ENCODE measurements at regions not wholly inside any gene's neighbourhood (a gene's known extent, or its start where the extent isn't known, plus 50 kb on each side); places are given as distances from the start of the nearest gene placed in this dataset.
"Not testable (repeated sequence)": the region's sequence is repeated elsewhere in the genome, so short reads cannot be mapped to it uniquely, and the experiment has no call there.

DNA sequence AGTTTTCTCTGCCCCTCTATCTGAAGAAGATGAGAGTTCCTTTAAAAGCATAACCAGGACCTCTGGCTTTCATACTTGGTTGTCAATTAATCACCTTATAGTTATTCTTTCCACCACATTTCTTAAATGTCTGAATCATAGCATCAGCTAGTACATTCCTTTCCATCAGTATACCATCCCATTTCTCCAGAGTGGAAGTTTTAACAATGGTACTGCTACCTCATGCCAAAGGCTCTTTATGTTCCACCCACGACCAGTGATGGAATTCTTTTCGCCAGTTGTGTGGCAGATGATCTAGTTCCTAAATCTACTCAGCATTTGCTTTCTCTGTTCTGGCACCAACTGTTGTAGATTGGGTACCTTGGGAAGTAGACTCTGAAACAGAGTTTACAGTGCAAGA is 379.8 kb downstream of the ZNF674 start:
- Mint-ChIP-seq H3K9me3 (no peaks in the 10 kb centered on the region), H3K4me1 (no peaks in the 10 kb centered on the region), H3K4me3 (no peak overlapping the region), H3K27me3 (no peaks in the 10 kb centered on the region), H3K27ac (no peak overlapping the region), H3K36me3 (no peaks in the 10 kb centered on the region)

DNA sequence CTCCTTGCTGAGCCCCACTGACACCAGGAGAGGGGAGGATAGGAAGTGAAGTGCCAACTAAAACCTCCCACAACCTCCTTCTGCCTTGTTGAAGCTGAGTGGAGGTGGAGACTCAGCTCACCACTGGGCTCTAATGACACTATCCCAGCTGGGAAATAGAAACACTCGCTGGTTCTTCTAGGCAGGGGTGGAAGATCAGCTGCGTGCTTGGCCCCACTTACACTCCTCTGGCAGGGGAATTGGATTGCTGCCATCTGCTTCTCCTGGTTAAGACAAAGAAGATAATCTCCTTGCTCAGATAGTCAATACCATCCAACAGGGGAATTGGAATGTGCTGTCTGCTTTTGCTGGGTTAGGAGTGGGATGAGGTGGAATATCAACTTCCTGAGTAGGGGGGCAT is 392.5 kb downstream of the ZNF674 start:
- no peak overlapping the region for H3K4me3 Mint-ChIP-seq
- H3K9me3 Mint-ChIP-seq, result peaks cover 3 to 6% (median 5%) of the 10 kb centered on the region in 3 donors
- no peaks in the 10 kb centered on the region for H3K4me1 Mint-ChIP-seq
- no peak overlapping the region for H3K27ac Mint-ChIP-seq
- H3K36me3 Mint-ChIP-seq, result no peaks in the 10 kb centered on the region
- no peaks in the 10 kb centered on the region for H3K27me3 Mint-ChIP-seq

DNA sequence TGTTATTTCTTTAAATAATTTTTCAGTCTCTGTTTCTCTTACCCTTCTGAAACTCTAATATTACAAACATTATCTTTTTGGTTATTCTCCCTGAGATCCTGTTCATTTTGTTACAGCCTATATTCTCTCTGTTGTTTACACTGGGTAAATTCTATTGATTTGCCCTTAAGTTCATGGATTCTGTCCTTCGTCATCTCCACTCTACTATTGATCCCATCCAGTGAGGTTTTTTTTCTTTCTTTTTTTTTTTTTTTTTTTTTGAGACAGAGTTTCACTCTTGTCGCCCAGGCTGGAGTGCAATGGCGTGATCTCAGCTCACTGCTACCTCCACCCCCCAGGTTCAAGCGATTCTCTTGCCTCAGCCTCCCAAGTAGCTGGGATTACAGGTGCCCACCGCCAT is 393.9 kb downstream of the ZNF674 start:
- H3K27me3 Mint-ChIP-seq, H3K9me3 Mint-ChIP-seq: not testable (repeated sequence)

DNA sequence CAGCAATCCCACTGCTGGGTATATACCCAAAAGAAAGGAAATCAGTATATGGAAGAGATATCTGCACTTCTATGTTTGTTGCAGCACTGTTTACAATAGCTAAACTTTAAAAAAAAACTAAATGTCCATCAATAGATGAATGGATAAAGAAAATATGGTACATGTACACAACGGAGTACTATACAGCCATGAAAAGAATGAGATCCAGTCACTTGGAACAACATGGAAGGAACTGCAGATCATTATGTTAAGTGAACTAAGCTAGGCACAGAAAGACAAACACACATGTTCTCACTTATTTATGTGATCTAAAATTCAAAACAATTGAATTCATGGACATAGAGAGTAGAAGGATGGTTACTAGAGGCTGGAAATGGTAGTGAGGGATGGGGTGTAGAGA is 400.7 kb downstream of the ZNF674 start:
- H3K27me3 Mint-ChIP-seq, result no peaks in the 10 kb centered on the region
- no peak overlapping the region for H3K27ac Mint-ChIP-seq
- H3K36me3 Mint-ChIP-seq, result no peaks in the 10 kb centered on the region
- H3K4me1 Mint-ChIP-seq, result peaks cover 0 to 2% (median 0%) of the 10 kb centered on the region in 3 donors
- H3K4me3 Mint-ChIP-seq, result no peak overlapping the region
- peaks cover 0 to 8% (median 0%) of the 10 kb centered on the region in 3 donors for H3K9me3 Mint-ChIP-seq

More for the DNA sequence above, 393.9 kb downstream of the ZNF674 start:
- H3K4me1 Mint-ChIP-seq, H3K36me3 Mint-ChIP-seq, H3K27ac Mint-ChIP-seq, H3K4me3 Mint-ChIP-seq: not testable (repeated sequence)

DNA sequence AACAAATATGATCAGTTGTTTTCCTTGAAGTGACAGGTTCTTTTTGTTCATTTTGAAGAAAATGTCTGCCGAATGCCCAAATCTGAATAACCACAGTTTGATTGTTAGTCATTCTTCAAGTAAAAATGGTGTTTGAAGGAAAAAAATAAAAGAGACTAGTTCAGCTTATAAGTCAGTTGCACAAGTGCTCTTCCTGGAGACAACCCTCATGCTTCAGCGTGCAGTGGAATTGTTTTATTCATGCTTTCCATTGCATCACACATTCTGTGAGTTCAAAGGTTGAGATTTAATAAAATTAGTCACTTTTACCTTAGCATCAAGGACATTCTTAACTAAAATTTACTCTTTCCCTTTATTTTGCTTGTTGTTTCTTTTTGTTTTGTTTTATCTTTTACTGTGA is 404.9 kb downstream of the ZNF674 start:
- no peaks in the 10 kb centered on the region for H3K36me3 Mint-ChIP-seq
- no peak overlapping the region for H3K4me3 Mint-ChIP-seq
- H3K9me3 Mint-ChIP-seq, result peaks cover 0 to 8% (median 0%) of the 10 kb centered on the region in 3 donors
- peaks cover 4% of the 10 kb centered on the region for H3K27me3 Mint-ChIP-seq
- H3K27ac Mint-ChIP-seq, result no peak overlapping the region
- peaks cover 0 to 2% (median 0%) of the 10 kb centered on the region in 3 donors for H3K4me1 Mint-ChIP-seq

DNA sequence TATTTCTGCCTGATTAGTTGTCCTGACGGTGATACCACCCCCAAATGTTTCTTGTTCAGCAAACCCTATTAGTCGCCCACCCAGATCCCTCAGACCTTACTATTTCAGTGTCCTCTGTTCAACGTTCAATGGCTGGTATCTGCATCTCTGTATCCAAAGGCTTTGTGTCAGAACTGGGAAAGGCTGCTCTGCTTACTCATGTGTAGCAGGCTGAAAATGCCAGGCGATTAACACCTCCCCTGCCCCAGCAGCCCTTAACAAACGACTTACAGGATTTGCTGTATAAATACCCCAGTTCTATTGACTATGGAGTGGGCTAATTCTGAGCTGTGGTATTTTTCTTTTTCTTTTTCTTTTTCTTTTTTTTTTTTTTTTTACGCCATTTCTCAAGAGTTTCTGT is 415.0 kb downstream of the ZNF674 start:
- Mint-ChIP-seq H3K9me3 (peaks cover 0 to 3% (median 0%) of the 10 kb centered on the region in 3 donors), H3K4me3 (no peak overlapping the region), H3K36me3 (no peaks in the 10 kb centered on the region), H3K27ac (no peak overlapping the region), H3K27me3 (peaks cover 9% of the 10 kb centered on the region), H3K4me1 (no peaks in the 10 kb centered on the region)

DNA sequence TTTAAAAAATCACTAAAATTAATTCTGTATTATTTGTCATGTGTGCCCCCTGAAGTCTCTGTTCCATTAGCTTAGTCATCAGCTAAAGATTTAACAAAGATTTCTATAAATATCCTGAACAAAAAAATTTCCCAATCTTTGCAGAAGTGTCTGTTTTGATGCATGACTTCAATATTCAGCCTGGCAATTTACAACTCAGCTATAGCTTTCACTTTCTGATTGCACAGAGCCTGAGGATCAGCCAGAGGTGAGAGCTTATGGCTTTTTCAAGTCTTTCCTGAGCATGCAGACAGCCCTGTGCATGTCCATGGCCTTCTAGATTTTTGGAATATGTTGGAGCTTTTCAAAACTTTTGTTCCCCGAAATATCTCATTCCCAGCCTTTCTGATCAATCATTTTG is 420.1 kb downstream of the ZNF674 start:
- no peaks in the 10 kb centered on the region for H3K4me1 Mint-ChIP-seq
- H3K36me3 Mint-ChIP-seq, result no peaks in the 10 kb centered on the region
- H3K27ac Mint-ChIP-seq, result no peak overlapping the region
- H3K4me3 Mint-ChIP-seq, result no peak overlapping the region
- H3K9me3 Mint-ChIP-seq, result no peaks in the 10 kb centered on the region
- H3K27me3 Mint-ChIP-seq, result peaks cover 3% of the 10 kb centered on the region

DNA sequence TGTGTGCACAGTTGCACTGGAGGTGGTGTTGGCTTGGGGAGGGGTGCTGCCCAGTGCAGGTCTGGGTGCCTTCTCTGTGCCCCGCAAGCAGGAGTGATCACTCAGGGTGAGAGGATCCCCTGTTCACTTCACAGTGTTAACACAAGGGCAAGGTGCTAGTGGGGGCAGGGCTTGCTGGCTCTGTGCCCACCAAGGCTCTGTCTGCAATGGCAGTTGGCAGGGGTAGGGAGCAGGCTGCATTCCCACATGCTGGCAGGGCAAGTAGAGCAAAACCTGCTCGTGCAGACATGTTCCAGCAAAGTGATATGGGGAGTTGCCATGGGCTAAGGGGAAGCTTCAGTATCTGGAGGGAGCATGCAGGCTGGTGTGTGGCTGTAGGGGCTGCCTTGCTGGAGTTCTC is 428.0 kb downstream of the ZNF674 start:
- H3K27ac Mint-ChIP-seq, result no peak overlapping the region
- H3K36me3 Mint-ChIP-seq, result no peaks in the 10 kb centered on the region
- no peaks in the 10 kb centered on the region for H3K27me3 Mint-ChIP-seq
- no peak overlapping the region for H3K4me3 Mint-ChIP-seq
- no peaks in the 10 kb centered on the region for H3K9me3 Mint-ChIP-seq
- no peaks in the 10 kb centered on the region for H3K4me1 Mint-ChIP-seq

DNA sequence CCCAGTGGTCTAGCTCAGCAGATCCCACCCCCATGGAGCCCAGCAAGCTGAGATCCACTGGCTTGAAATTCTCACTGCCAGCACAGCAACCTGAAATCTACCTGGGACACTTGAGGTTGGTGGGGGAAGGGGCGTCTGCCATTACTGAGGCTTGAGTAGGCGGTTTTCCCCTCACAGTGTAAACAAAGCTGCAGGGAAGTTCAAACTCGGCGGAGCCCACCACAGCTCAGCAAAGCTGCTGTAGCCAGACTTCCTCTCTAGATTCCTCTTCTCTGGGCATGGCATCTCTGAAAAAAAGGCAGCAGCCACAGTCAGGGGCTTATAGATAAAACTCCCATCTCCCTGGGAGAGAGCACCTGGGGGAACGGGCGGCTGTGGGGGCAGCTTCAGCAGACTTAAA is 457.9 kb downstream of the ZNF674 start:
- not testable (repeated sequence) for H3K27me3 Mint-ChIP-seq, H3K4me3 Mint-ChIP-seq, H3K36me3 Mint-ChIP-seq, H3K9me3 Mint-ChIP-seq, H3K4me1 Mint-ChIP-seq, H3K27ac Mint-ChIP-seq

DNA sequence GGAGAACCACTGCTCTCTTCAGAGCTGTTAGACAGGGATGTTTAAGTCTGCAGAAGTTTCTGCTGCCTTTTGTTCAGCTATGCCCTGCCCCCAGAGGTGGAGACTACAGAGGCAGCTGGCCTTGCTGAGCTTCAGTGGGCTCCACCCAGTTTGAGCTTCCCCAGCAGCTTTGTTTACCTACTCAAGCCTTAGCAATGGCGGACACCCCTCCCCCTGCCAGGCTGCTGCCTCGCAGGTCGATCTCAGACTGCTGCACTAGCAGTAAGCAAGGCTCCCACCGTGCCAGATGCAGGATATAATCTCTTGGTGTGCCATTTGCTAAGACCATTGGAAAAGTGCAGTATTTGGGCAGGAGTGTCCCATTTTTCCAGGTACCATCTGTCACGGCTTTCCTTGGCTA is 465.1 kb downstream of the ZNF674 start:
- H3K9me3 Mint-ChIP-seq, result peaks cover 0 to 16% (median 6%) of the 10 kb centered on the region in 3 donors
- H3K27ac Mint-ChIP-seq, H3K4me3 Mint-ChIP-seq, H3K27me3 Mint-ChIP-seq, H3K36me3 Mint-ChIP-seq, H3K4me1 Mint-ChIP-seq: not testable (repeated sequence)

DNA sequence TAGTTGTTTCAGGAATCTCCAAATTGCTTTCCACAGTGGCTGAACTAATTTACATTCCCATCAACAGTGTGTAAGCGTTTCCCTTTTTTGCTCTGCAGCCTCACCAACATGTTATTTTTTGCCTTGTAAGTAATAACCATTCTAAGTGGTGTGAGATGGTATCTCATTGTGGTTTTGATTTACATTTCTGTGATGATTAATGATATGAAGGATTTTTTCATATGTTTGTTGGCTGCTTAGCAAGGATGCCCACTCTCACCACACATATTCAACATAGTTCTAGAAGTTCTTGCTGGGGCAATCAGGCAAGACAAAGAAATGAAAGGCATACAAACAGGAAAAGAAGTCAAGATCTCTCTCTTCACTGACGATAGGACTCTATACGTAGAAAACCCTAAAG is 472.4 kb downstream of the ZNF674 start:
- no peak overlapping the region for H3K4me3 Mint-ChIP-seq
- H3K27me3 Mint-ChIP-seq, result no peaks in the 10 kb centered on the region
- H3K9me3 Mint-ChIP-seq, result peaks cover 4 to 9% (median 6%) of the 10 kb centered on the region in 3 donors
- no peak overlapping the region for H3K27ac Mint-ChIP-seq
- H3K4me1 Mint-ChIP-seq, result no peaks in the 10 kb centered on the region
- no peaks in the 10 kb centered on the region for H3K36me3 Mint-ChIP-seq

DNA sequence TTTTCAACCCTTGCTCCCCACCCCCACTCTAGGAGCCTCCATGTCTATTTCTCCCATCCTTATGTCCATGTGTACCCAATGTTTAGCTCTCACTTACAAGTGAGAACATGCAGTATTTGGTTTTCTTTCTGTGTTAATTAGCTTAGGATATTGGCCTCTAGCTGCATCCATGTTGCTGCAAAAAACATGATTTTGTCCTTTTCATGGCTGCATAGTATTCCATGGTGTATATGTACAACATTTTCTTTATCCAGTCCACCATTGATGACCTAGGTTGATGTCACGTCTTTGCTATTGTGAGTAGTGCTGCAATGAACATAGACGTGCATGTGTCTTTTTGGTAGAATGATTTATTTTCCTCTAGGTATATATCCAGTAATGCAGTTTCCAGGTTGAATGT is 472.8 kb downstream of the ZNF674 start:
- no peaks in the 10 kb centered on the region for H3K36me3 Mint-ChIP-seq
- no peak overlapping the region for H3K4me3 Mint-ChIP-seq
- H3K9me3 Mint-ChIP-seq, result peaks cover 4 to 9% (median 6%) of the 10 kb centered on the region in 3 donors
- H3K4me1 Mint-ChIP-seq, result no peaks in the 10 kb centered on the region
- no peaks in the 10 kb centered on the region for H3K27me3 Mint-ChIP-seq
- no peak overlapping the region for H3K27ac Mint-ChIP-seq

DNA sequence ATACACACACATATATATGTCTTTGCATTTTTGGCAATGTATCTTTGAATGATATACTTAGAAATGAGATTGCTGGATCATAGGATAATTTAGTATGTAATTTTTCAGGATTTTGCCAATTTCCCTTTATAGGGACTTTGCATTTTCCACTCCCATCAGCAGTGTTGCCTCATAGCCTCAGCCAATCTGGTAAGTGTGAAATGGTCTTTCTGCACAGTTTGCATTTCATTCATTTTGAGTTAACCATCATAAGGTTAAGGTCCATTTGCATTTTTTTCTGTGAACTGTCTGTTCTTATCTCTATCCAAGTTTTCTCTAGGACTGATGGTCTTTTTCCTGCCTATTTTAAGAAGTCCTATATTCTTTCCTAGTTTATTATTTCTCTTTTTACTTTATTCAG is 474.8 kb downstream of the ZNF674 start:
- Mint-ChIP-seq H3K36me3 (no peaks in the 10 kb centered on the region), H3K27me3 (no peaks in the 10 kb centered on the region), H3K4me1 (no peaks in the 10 kb centered on the region), H3K4me3 (no peak overlapping the region), H3K27ac (no peak overlapping the region), H3K9me3 (peaks cover 2 to 9% (median 6%) of the 10 kb centered on the region in 3 donors)

DNA sequence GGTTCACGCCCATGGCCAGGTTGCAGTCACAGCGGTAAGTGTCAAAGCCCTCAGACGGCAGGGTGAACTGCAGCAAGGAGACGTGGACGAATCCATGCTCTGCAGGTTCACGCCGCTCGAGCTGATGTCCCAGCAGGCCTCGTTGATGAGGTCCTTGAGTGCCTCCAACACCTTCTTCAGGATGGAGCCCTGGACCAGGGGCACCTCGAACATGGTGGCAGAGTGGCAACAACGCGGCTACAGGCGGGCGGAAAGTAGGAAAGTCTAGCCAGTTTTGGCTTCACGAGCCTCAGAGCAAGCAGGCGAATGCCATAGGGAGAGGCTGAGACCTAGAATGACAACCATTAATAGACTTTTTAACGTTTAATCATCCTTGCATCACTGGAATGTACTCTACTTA is 485.9 kb downstream of the ZNF674 start:
- H3K4me3 Mint-ChIP-seq, result no peak overlapping the region
- H3K4me1 Mint-ChIP-seq, result no peaks in the 10 kb centered on the region
- H3K27me3 Mint-ChIP-seq, result peaks cover 4% of the 10 kb centered on the region
- H3K36me3 Mint-ChIP-seq, result no peaks in the 10 kb centered on the region
- peaks cover 2 to 9% (median 7%) of the 10 kb centered on the region in 3 donors for H3K9me3 Mint-ChIP-seq
- no peak overlapping the region for H3K27ac Mint-ChIP-seq

DNA sequence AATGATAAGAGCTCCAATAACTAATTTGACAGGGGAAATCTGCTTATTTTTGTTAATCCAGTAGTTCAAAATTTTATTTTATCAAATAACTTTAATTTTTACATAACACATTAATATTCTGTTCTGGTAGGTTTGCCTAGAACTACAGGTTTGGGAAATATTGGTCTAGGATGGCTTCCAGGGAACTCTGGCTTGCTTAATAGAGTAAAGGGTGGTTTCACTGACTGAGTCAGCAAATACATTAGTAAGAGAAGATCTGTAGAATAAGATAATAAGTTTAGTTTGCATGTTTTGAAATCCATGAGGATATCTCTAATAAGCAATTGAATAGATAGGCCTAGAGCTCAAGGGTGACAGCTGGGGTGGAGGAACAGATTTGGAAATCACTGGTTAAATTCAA is 500.7 kb downstream of the ZNF674 start:
- no peak overlapping the region for H3K4me3 Mint-ChIP-seq
- peaks cover 10 to 18% (median 15%) of the 10 kb centered on the region in 3 donors for H3K9me3 Mint-ChIP-seq
- peaks cover 2% of the 10 kb centered on the region for H3K27me3 Mint-ChIP-seq
- H3K27ac Mint-ChIP-seq, result no peak overlapping the region
- no peaks in the 10 kb centered on the region for H3K36me3 Mint-ChIP-seq
- no peaks in the 10 kb centered on the region for H3K4me1 Mint-ChIP-seq

DNA sequence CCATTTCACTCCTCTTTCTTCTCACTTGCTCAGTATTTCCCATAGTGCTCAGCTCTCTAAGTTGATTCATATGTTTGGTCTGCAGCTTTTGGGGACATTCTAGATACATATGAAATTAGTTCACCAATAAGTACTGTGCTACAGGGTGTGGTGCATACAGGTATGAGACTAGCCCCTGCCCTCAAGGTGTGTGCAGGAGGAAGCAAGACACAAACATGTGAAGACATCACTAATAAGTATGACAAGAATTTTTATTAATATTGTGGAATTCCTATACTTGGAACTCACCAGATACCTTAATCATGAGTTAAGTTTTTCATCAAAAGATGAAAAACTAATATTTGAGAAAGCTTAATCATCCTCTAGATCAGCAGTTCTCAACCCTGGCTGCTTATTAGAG is 505.2 kb downstream of the ZNF674 start:
- Mint-ChIP-seq H3K9me3 (peaks cover 7 to 18% (median 9%) of the 10 kb centered on the region in 3 donors), H3K27ac (no peak overlapping the region), H3K36me3 (no peaks in the 10 kb centered on the region), H3K27me3 (peaks cover 5% of the 10 kb centered on the region), H3K4me1 (no peaks in the 10 kb centered on the region), H3K4me3 (no peak overlapping the region)

DNA sequence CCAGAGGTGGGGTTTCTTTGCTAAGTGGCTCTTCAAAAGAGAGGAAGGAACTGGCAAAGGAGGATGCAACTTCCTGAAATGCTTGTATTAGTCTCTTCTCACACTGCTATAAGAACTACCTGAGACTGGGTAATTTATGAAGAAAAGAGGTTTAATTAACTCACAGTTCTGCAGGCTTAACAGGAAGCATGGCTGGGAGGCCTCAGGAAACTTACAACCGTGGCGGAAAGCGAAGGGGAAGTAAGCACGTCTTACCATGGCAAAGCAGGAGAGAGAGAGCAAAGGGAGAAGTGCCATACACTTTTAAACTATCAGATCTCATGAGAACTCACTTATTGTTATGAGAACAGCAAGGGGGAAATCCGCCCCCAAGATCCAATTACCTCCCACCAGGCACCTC is 505.7 kb downstream of the ZNF674 start:
- no peaks in the 10 kb centered on the region for H3K4me1 Mint-ChIP-seq
- peaks cover 7 to 18% (median 9%) of the 10 kb centered on the region in 3 donors for H3K9me3 Mint-ChIP-seq
- no peaks in the 10 kb centered on the region for H3K36me3 Mint-ChIP-seq
- H3K27ac Mint-ChIP-seq, result no peak overlapping the region
- H3K4me3 Mint-ChIP-seq, result no peak overlapping the region
- peaks cover 5% of the 10 kb centered on the region for H3K27me3 Mint-ChIP-seq
